Panc1 (cell line): ENCODE measurements at regions not wholly inside any gene's neighbourhood (a gene's known extent, or its start where the extent isn't known, plus 50 kb on each side); places are given as distances from the start of the nearest gene placed in this dataset.

Experiments used
- ATAC-seq: fragments of 200-7000 bp; cut with Tn5 transposase; 2 replicates; pipeline ENCODE4 v1.9.1; 2020; ENCODE audit warnings: mild to moderate bottlenecking, moderate library complexity
- BruUV-seq: library from RNA; stranded (reverse); fragments of 400-500 nt; replicated peaks from 2 replicates; lab custom pipeline; 2021; lab: Mats Ljungman, UMichigan
- CTCF ChIA-PET: fragments of 300-600 bp; sonication (Branson Sonifier 250); formaldehyde crosslinking; loops from one replicate; lab custom pipeline; 2022; ENCODE audit warnings: antibody characterized with exemption; lab: Charles Lee
- POLR2A ChIA-PET: fragments of 300-600 bp; sonication (Branson Sonifier 250); formaldehyde crosslinking; loops from one replicate; lab custom pipeline; 2022; ENCODE audit warnings: antibody characterized with exemption; lab: Charles Lee
- DNase-seq: peaks from one replicate; pipeline ENCODE4 v3.0.0-alpha.2; 2010; ENCODE audit warnings: low read depth, low spot score
- H3K27ac ChIP-seq: 2 replicates; pipeline ENCODE4 v1.5.1; 2011; ENCODE audit warnings: mild to moderate bottlenecking, low read length, inconsistent platforms
- H3K27me3 ChIP-seq: fragments of 200-500 bp; sonication (Bioruptor generic); 2 replicates; pipeline ENCODE4 v1.6.0; 2014; ENCODE audit warnings: low read length, inconsistent platforms; ENCODE audit not compliant: control insufficient read depth, insufficient read depth
- H3K36me3 ChIP-seq: fragments of 200-500 bp; sonication (Bioruptor generic); 2 replicates; pipeline ENCODE4 v1.5.1; 2014; ENCODE audit warnings: inconsistent platforms, mild to moderate bottlenecking, low read length, moderate library complexity; ENCODE audit not compliant: control insufficient read depth, insufficient read depth
- H3K4me1 ChIP-seq: 2 replicates; pipeline ENCODE4 v1.5.1; 2011; ENCODE audit warnings: inconsistent platforms, mild to moderate bottlenecking, low read length, moderate library complexity; ENCODE audit not compliant: control insufficient read depth, insufficient read depth
- H3K4me3 ChIP-seq, 2 experiments: 2 replicates each; pipeline ENCODE4 v1.5.1; 2011 to 2012; ENCODE audit warnings: low read depth in 2 of 2, low read length in 2 of 2, mild to moderate bottlenecking in 2 of 2, inconsistent platforms in 1 of 2, moderate library complexity in 1 of 2
- H3K9me3 ChIP-seq: fragments of 200-500 bp; sonication (Bioruptor generic); 2 replicates; pipeline ENCODE4 v1.5.1; 2014; ENCODE audit warnings: low read depth, mild to moderate bottlenecking, inconsistent platforms, low read length, moderate library complexity; ENCODE audit not compliant: control insufficient read depth, insufficient read depth
- POLR2AphosphoS5 ChIP-seq: IDR thresholded peaks from 2 replicates; pipeline ENCODE4 v1.6.1; 2012; ENCODE audit warnings: mild to moderate bottlenecking, low read depth, low read length, moderate library complexity
- SIN3A ChIP-seq: IDR thresholded peaks from 2 replicates; pipeline ENCODE4 v1.6.1; 2012; ENCODE audit warnings: low read depth, mild to moderate bottlenecking, low read length, moderate library complexity, borderline replicate concordance; ENCODE audit not compliant: insufficient read depth
- TCF7L2 ChIP-seq: IDR thresholded peaks from 2 replicates; pipeline ENCODE4 v1.6.1; 2011; ENCODE audit warnings: mild to moderate bottlenecking, low read depth, low read length, inconsistent platforms
- in situ Hi-C: cut with HindIII; loops from 2 replicates; pipeline ENCODE4 v1.10.0; 2016; ENCODE audit warnings: low sequenced_read_pairs, low pct_unique_long_range_greater_than_20kb
- intact Hi-C: fragments of 100-400 bp; cut with micrococcal nuclease; formaldehyde crosslinking; loops from one replicate; pipeline ENCODE4 v1.10.0; 2022; ENCODE audit not compliant: unreplicated experiment
- TF ChIP-seq, protein P1 (sequence below): fragments of 450-650 bp; IDR thresholded peaks from 2 replicates; pipeline ENCODE4 v1.5.1; 2017; ENCODE audit warnings: mild to moderate bottlenecking
- TF ChIP-seq, protein P2 (sequence below), 2 experiments: IDR thresholded peaks; 2 replicates each; pipeline ENCODE4 v1.6.1; 2011 to 2012; ENCODE audit warnings: low read depth in 2 of 2, control low read depth in 1 of 2, low read length in 1 of 2, mild to moderate bottlenecking in 1 of 2, moderate library complexity in 1 of 2; ENCODE audit not compliant: insufficient read depth in 1 of 2

DNA sequence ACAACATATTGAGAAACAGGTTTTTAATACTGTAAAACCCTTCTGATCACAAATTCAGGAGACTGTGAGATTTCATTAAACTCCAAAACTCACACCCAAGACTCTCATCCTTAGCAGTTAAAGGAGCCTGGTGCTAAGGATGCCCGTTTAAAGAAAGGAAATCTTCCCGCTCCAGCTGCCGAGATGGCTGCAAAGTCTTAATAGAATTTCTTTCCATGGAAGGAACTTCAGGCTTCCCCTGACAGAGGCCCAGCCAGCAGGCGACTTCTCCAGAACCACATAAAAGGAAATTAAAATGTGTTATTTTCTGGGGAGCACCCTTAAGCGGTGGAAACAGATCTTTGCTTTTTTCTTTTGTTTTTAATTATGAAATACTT, 104.7 kb upstream of the CHST15 start:
- no peak overlapping the region for H3K27ac ChIP-seq
- in situ Hi-C loops (no loop called here), intact Hi-C loops (no loop called here)
- BruUV-seq: no TSS peak
- DNase-seq (no peak), ATAC-seq (no peak)
- TF ChIP-seq, protein P1, sequence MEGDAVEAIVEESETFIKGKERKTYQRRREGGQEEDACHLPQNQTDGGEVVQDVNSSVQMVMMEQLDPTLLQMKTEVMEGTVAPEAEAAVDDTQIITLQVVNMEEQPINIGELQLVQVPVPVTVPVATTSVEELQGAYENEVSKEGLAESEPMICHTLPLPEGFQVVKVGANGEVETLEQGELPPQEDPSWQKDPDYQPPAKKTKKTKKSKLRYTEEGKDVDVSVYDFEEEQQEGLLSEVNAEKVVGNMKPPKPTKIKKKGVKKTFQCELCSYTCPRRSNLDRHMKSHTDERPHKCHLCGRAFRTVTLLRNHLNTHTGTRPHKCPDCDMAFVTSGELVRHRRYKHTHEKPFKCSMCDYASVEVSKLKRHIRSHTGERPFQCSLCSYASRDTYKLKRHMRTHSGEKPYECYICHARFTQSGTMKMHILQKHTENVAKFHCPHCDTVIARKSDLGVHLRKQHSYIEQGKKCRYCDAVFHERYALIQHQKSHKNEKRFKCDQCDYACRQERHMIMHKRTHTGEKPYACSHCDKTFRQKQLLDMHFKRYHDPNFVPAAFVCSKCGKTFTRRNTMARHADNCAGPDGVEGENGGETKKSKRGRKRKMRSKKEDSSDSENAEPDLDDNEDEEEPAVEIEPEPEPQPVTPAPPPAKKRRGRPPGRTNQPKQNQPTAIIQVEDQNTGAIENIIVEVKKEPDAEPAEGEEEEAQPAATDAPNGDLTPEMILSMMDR: no peak
- TF ChIP-seq POLR2AphosphoS5: no peak
- TF ChIP-seq, protein P2, sequence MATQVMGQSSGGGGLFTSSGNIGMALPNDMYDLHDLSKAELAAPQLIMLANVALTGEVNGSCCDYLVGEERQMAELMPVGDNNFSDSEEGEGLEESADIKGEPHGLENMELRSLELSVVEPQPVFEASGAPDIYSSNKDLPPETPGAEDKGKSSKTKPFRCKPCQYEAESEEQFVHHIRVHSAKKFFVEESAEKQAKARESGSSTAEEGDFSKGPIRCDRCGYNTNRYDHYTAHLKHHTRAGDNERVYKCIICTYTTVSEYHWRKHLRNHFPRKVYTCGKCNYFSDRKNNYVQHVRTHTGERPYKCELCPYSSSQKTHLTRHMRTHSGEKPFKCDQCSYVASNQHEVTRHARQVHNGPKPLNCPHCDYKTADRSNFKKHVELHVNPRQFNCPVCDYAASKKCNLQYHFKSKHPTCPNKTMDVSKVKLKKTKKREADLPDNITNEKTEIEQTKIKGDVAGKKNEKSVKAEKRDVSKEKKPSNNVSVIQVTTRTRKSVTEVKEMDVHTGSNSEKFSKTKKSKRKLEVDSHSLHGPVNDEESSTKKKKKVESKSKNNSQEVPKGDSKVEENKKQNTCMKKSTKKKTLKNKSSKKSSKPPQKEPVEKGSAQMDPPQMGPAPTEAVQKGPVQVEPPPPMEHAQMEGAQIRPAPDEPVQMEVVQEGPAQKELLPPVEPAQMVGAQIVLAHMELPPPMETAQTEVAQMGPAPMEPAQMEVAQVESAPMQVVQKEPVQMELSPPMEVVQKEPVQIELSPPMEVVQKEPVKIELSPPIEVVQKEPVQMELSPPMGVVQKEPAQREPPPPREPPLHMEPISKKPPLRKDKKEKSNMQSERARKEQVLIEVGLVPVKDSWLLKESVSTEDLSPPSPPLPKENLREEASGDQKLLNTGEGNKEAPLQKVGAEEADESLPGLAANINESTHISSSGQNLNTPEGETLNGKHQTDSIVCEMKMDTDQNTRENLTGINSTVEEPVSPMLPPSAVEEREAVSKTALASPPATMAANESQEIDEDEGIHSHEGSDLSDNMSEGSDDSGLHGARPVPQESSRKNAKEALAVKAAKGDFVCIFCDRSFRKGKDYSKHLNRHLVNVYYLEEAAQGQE (IDR thresholded peaks at IDR 0.05; ENCODE audit: insufficient read depth in 1 of 2, low read depth in 2 of 2, low read length in 1 of 2): no peak
- no peak for TF ChIP-seq TCF7L2
- TF ChIP-seq SIN3A: no peak
- no peaks in the 10 kb centered on the region for H3K4me1 ChIP-seq
- POLR2A ChIA-PET: no interaction called here
- H3K36me3 ChIP-seq: no peaks in the 10 kb centered on the region
- H3K4me3 ChIP-seq: no peak overlapping the region
- CTCF ChIA-PET: no interaction called here
- H3K9me3 ChIP-seq: no peaks in the 10 kb centered on the region
- H3K27me3 ChIP-seq: no peaks in the 10 kb centered on the region

DNA sequence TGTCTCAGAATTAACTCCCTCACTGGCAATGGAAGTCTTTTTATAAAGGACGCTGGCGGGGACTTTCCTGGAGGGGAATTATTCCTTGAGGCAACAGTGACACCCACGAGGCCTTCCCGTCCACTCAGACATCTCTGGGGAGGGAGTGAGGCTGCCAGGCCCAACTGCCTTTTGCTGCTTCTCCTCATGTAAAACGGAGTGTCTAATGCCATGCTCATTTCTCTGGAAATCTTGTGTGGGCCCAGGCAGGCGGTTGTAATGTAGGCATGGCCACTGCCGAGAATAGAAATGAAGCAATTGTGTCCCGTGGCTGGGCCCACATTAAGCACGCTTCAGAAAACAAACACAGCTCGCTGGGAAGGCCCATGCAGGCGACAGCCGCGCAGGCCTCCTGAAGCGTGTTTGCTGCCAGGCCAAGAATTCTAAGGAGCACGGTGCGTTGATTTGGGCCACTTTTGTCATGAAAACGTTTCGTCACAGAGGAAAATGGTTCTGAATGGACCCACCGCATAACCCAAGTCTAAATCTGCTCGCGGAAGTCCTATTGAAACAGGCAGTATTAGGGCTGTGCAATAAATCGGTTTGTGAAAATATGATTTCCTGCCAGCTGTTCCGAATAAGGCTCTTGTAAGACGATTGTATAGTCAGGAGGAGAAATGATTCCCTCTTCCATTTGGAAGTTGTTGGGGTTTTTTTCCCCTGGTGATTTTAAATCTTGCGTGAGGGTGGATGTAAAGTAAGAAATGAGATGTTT, 104.2 kb upstream of the CHST15 start:
- intact Hi-C loops: no loop called here
- H3K27ac ChIP-seq: no peak overlapping the region
- H3K9me3 ChIP-seq: no peaks in the 10 kb centered on the region
- CTCF ChIA-PET: no interaction called here
- TF ChIP-seq POLR2AphosphoS5: no peak
- TF ChIP-seq, protein P2 (IDR thresholded peaks at IDR 0.05; ENCODE audit: insufficient read depth in 1 of 2, low read depth in 2 of 2, low read length in 1 of 2): no peak
- TF ChIP-seq TCF7L2: no peak
- TF ChIP-seq SIN3A: no peak
- TF ChIP-seq, protein P1: no peak
- ATAC-seq (no peak), DNase-seq (no peak)
- no peaks in the 10 kb centered on the region for H3K36me3 ChIP-seq
- no TSS peak for BruUV-seq
- in situ Hi-C loops: no loop called here
- no peaks in the 10 kb centered on the region for H3K27me3 ChIP-seq
- POLR2A ChIA-PET: no interaction called here
- no peak overlapping the region for H3K4me3 ChIP-seq
- H3K4me1 ChIP-seq: no peaks in the 10 kb centered on the region
